ENCODE measurements at regions not wholly inside any gene's neighbourhood (a gene's known extent, or its start where the extent isn't known, plus 50 kb on each side); places are given as distances from the start of the nearest gene placed in this dataset.

GRCh38 chr6:153526479-153526878, 395.4 kb upstream of the RGS17 start:
- TF ChIP-seq, protein P1, sequence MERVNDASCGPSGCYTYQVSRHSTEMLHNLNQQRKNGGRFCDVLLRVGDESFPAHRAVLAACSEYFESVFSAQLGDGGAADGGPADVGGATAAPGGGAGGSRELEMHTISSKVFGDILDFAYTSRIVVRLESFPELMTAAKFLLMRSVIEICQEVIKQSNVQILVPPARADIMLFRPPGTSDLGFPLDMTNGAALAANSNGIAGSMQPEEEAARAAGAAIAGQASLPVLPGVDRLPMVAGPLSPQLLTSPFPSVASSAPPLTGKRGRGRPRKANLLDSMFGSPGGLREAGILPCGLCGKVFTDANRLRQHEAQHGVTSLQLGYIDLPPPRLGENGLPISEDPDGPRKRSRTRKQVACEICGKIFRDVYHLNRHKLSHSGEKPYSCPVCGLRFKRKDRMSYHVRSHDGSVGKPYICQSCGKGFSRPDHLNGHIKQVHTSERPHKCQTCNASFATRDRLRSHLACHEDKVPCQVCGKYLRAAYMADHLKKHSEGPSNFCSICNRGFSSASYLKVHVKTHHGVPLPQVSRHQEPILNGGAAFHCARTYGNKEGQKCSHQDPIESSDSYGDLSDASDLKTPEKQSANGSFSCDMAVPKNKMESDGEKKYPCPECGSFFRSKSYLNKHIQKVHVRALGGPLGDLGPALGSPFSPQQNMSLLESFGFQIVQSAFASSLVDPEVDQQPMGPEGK (CRISPR knock-in tag; IDR thresholded peaks at IDR 0.05; ENCODE audit: borderline replicate concordance): no peak
- TF ChIP-seq ZC3H10 (CRISPR knock-in tag; IDR thresholded peaks at IDR 0.05) (no peak), ISL1 (CRISPR knock-in tag; IDR thresholded peaks at IDR 0.05) (no peak), ZNF565 (CRISPR knock-in tag; conservative IDR thresholded peaks at IDR 0.05; ENCODE audit: low read depth) (no peak), CREB5 (CRISPR knock-in tag; IDR thresholded peaks at IDR 0.05; ENCODE audit: low read depth) (no peak), GLIS3 (CRISPR knock-in tag; IDR thresholded peaks at IDR 0.05) (no peak), ZNF70 (CRISPR knock-in tag; IDR thresholded peaks at IDR 0.05) (no peak)
